HepG2 (cell line): ENCODE measurements at regions not wholly inside any gene's neighbourhood (a gene's known extent, or its start where the extent isn't known, plus 50 kb on each side); places are given as distances from the start of the nearest gene placed in this dataset.

ENCODE experiments used
- ATAC-seq: fragments of 200-7000 bp; cut with Tn5 transposase; 3 replicates; pipeline ENCODE4 v1.9.1; 2020; ENCODE audit warnings: mild to moderate bottlenecking, moderate library complexity
- BruUV-seq: library from RNA; stranded (reverse); fragments of 400-500 nt; replicated peaks from 2 replicates; lab custom pipeline; 2021; lab: Mats Ljungman, UMichigan
- CTCF ChIA-PET: fragments of 300-600 bp; formaldehyde crosslinking; extraction: SDS; loops from one replicate; lab custom pipeline; 2021; ENCODE audit warnings: low total read pairs, inconsistent platforms, low intra/inter-chr PET ratio; lab: Yijun Ruan, JAX
- POLR2A ChIA-PET: fragments of 350-600 bp; sonication (Branson Sonifier 250); formaldehyde crosslinking; loops from one replicate; lab custom pipeline; 2020; ENCODE audit warnings: antibody characterized with exemption, inconsistent platforms; lab: Yijun Ruan, JAX
- DNase-seq: peaks from one replicate; pipeline ENCODE4 v3.0.0-alpha.2; 2015; ENCODE audit warnings: low spot score
- FAIRE-seq: peaks from 3 replicates; lab custom pipeline; 2011; peaks lifted over from hg19 to GRCh38; lab: Jason Lieb, UNC
- H2AFZ ChIP-seq: one replicate; pipeline ENCODE4 v1.6.1; 2011; ENCODE audit warnings: low read length, inconsistent platforms
- H3K27ac ChIP-seq: fragments of 300-600 bp; 3 replicates; pipeline ENCODE4 v1.8.0; 2011; ENCODE audit warnings: mixed run types, mild to moderate bottlenecking, mixed read lengths, low read length, inconsistent platforms; ENCODE audit not compliant: insufficient read depth; ENCODE audit errors: extremely low read length
- H3K27me3 ChIP-seq, 2 experiments: fragments of 200-600 bp in 1 of 2; 2 replicates in 1 of 2; 3 replicates in 1 of 2; pipeline versions ENCODE4 v1.6.0 to v1.8.0; 2011; ENCODE audit warnings: low read length in 2 of 2, mild to moderate bottlenecking in 2 of 2, moderate library complexity in 2 of 2, inconsistent platforms in 1 of 2; ENCODE audit not compliant: insufficient read depth in 2 of 2, control insufficient read depth in 1 of 2
- H3K36me3 ChIP-seq, 2 experiments: fragments of 200-600 bp in 1 of 2; replicated peaks in 1 of 2; 2 replicates in 1 of 2; 3 replicates in 1 of 2; pipeline versions ENCODE4 v1.5.1 to v1.8.0; 2011; ENCODE audit warnings: low read length in 2 of 2, inconsistent platforms in 1 of 2; ENCODE audit not compliant: insufficient read depth in 2 of 2, control insufficient read depth in 1 of 2
- H3K4me1 ChIP-seq: 2 replicates; pipeline ENCODE4 v1.5.1; 2012; ENCODE audit warnings: low read length, inconsistent platforms; ENCODE audit not compliant: insufficient read depth
- H3K4me2 ChIP-seq: 2 replicates; pipeline ENCODE4 v1.6.0; 2011; ENCODE audit warnings: low read depth, low read length, inconsistent platforms
- H3K4me3 ChIP-seq, 3 experiments: fragments of 200-600 bp in 1 of 3; sonication (generic), shearing (Covaris generic) in 1 of 3; replicated peaks in 1 of 3; 2 replicates each; pipeline ENCODE4 v1.5.1; 2011 to 2016; ENCODE audit warnings: low read length in 3 of 3, inconsistent platforms in 2 of 3, low read depth in 2 of 3, mild to moderate bottlenecking in 2 of 3, control low read depth in 1 of 3, mixed read lengths in 1 of 3; ENCODE audit not compliant: insufficient read depth in 1 of 3
- H3K79me2 ChIP-seq: one replicate; pipeline ENCODE4 v1.6.1; 2011; ENCODE audit warnings: low read length, inconsistent platforms; ENCODE audit not compliant: insufficient read depth
- H3K9ac ChIP-seq: 2 replicates; pipeline ENCODE4 v1.6.0; 2011; ENCODE audit warnings: mild to moderate bottlenecking, low read depth, low read length, inconsistent platforms; ENCODE audit not compliant: insufficient read depth
- H3K9me3 ChIP-seq: 2 replicates; pipeline ENCODE4 v1.5.1; 2012; ENCODE audit warnings: mild to moderate bottlenecking, low read length
- H4K20me1 ChIP-seq: 2 replicates; pipeline ENCODE4 v1.6.0; 2011; ENCODE audit warnings: inconsistent platforms, mild to moderate bottlenecking, low read length, moderate library complexity; ENCODE audit not compliant: insufficient read depth
- ARID5B ChIP-seq: IDR thresholded peaks from 2 replicates; pipeline ENCODE4 v1.4.0; 2020; ENCODE audit warnings: mild to moderate bottlenecking, missing genetic modification reagents
- GZF1 ChIP-seq: sonication (generic); formaldehyde crosslinking; IDR thresholded peaks from 2 replicates; pipeline ENCODE4 v1.5.1; 2020; ENCODE audit warnings: mild to moderate bottlenecking, missing genetic modification reagents
- KMT2B ChIP-seq: IDR thresholded peaks from 2 replicates; pipeline ENCODE4 v1.6.1; 2016; ENCODE audit warnings: missing genetic modification reagents, missing compliant biosample characterization
- ZNF530 ChIP-seq: sonication (generic); formaldehyde crosslinking; IDR thresholded peaks from 2 replicates; pipeline ENCODE4 v1.5.0; 2020; ENCODE audit warnings: low read depth, mild to moderate bottlenecking, missing genetic modification reagents
- WGBS: methylation state at CpG from one replicate; pipeline ENCODE4 v1.1.6; 2017; ENCODE audit warnings: low lambda C conversion rate; 5-methylcytosine and 5-hydroxymethylcytosine counted together
- in situ Hi-C: cut with HindIII; loops from 2 replicates; pipeline ENCODE4 v1.10.0; 2017; ENCODE audit warnings: low pct_unique_long_range_greater_than_20kb; ENCODE audit not compliant: extremely low pct_ligation_motif_present
- intact Hi-C: fragments of 100-400 bp; cut with micrococcal nuclease; formaldehyde crosslinking; loops from one replicate; pipeline ENCODE4 v1.10.0; 2022; ENCODE audit not compliant: unreplicated experiment
- TF ChIP-seq, protein P1 (sequence below): sonication (generic); formaldehyde crosslinking; IDR thresholded peaks from 2 replicates; pipeline ENCODE4 v1.8.0; 2022; ENCODE audit warnings: mild to moderate bottlenecking, missing genetic modification reagents, moderate library complexity

GRCh38 chrY:9016916-9017315, 320.3 kb upstream of the TSPY4 start:
- no peaks in the 10 kb centered on the region for H3K9me3 ChIP-seq
- no peaks in the 10 kb centered on the region for H3K27me3 ChIP-seq
- BruUV-seq = no TSS peak
- no peak for DNase-seq
- no peaks in the 10 kb centered on the region for H3K79me2 ChIP-seq
- H4K20me1 ChIP-seq = no peaks in the 10 kb centered on the region
- peaks cover 8% of the 10 kb centered on the region; the same call in 1 of the 2 replicates for H3K4me1 ChIP-seq
- H3K9ac ChIP-seq = no peak overlapping the region
- H2AFZ ChIP-seq = no peak overlapping the region
- no peaks in the 10 kb centered on the region for H3K36me3 ChIP-seq
- WGBS = 22% methylated on average over 1 of the region's 1 CpG
- ChIA-PET POLR2A (no interaction called here), CTCF (no interaction called here)
- no peak overlapping the region for H3K4me2 ChIP-seq
- H3K27ac ChIP-seq = no peak overlapping the region
- in situ Hi-C loops = no loop called here
- intact Hi-C loops = no loop called here
- H3K4me3 ChIP-seq = no peak overlapping the region
- ATAC-seq = no peak
- TF ChIP-seq, protein P1, sequence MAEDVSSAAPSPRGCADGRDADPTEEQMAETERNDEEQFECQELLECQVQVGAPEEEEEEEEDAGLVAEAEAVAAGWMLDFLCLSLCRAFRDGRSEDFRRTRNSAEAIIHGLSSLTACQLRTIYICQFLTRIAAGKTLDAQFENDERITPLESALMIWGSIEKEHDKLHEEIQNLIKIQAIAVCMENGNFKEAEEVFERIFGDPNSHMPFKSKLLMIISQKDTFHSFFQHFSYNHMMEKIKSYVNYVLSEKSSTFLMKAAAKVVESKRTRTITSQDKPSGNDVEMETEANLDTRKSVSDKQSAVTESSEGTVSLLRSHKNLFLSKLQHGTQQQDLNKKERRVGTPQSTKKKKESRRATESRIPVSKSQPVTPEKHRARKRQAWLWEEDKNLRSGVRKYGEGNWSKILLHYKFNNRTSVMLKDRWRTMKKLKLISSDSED (CRISPR knock-in tag) = no peak
- FAIRE-seq = no peak

GRCh38 chrY:9018401-9018800, 318.9 kb upstream of the TSPY4 start:
- H3K9ac ChIP-seq = no peak overlapping the region
- no peaks in the 10 kb centered on the region for H3K36me3 ChIP-seq
- FAIRE-seq = no peak
- no peak overlapping the region for H3K4me3 ChIP-seq
- peaks cover 9% of the 10 kb centered on the region; the same call in 1 of the 2 replicates for H3K4me1 ChIP-seq
- no peaks in the 10 kb centered on the region for H4K20me1 ChIP-seq
- no peak overlapping the region for H2AFZ ChIP-seq
- H3K27me3 ChIP-seq = no peaks in the 10 kb centered on the region
- BruUV-seq = no TSS peak
- POLR2A ChIA-PET = no interaction called here
- intact Hi-C loops = no loop called here
- WGBS = no CpG with 5 or more reads among the region's 1 CpG
- H3K79me2 ChIP-seq = no peaks in the 10 kb centered on the region
- CTCF ChIA-PET = no interaction called here
- H3K27ac ChIP-seq = no peak overlapping the region
- TF ChIP-seq ARID5B (CRISPR knock-in tag) = no peak
- TF ChIP-seq KMT2B = no peak
- TF ChIP-seq ZNF530 (CRISPR knock-in tag) = no peak
- TF ChIP-seq GZF1 (CRISPR knock-in tag) = no peak
- TF ChIP-seq, all 625 proteins: peak for 0
- Histone ChIP-seq H3K4me2 (no peak overlapping the region), H3K9me3 (no peaks in the 10 kb centered on the region)
- in situ Hi-C loops = no loop called here
- DNase-seq (no peak), ATAC-seq (no peak)
